Heart left ventricle (tissue), 13 donors: ENCODE measurements at regions not wholly inside any gene's neighbourhood (a gene's known extent, or its start where the extent isn't known, plus 50 kb on each side); places are given as distances from the start of the nearest gene placed in this dataset.

Experiments used
- POLR2A ChIP-seq, 2 donors: fragments of 450-650 bp; IDR thresholded peaks; one replicate each; pipeline ENCODE4 v1.6.1; 2017; ENCODE audit warnings: antibody characterized with exemption in 2 of 2, mild to moderate bottlenecking in 2 of 2, moderate library complexity in 2 of 2
- TF ChIP-seq, protein P1 (sequence below), 12 donors: fragments of 200-600 bp; sonication (generic) in 4 of 12; IDR thresholded peaks; one replicate each; pipeline versions ENCODE4 v1.5.0 to v1.8.0; 2018 to 2022; ENCODE audit warnings: antibody characterized with exemption in 12 of 12, mild to moderate bottlenecking in 5 of 12
- donor health status: ischemic (EF 13 %, LVEDD 7.1; RV severe dilation, severe dysfunction).
- donor health status: DM: no; HTN: yes; CAD: no.
- donor health status: DM: no; HTN: no; CAD: no.
- donor health status: ischemic (EF 25% LVEDD 6.9; RV normal size, moderate dysfunction).
- donor health status: ischemic (EF 25% LVEDD 5.7; RV mildly dilated, moderate dysfunction).
- donor health status: ischemic (EF 35%, LVEDD 5.7; RV mildly dilated, moderate dysfunction).
- donor health status: nonischemic (EF 11% LVEDD 7.7; RV severe dilation, severe dysfunction).
- donor health status: DM: yes; HTN: yes; CAD: no.
- donor health status: PGD.
- donor health status: ischemic (EF 29% LVEDD 5.4; RV normal size, mild dysfunction).
- donor health status: nonischemic (EF 23%, LVEDD 6.1; RV moderate dilation, normal function).

DNA sequence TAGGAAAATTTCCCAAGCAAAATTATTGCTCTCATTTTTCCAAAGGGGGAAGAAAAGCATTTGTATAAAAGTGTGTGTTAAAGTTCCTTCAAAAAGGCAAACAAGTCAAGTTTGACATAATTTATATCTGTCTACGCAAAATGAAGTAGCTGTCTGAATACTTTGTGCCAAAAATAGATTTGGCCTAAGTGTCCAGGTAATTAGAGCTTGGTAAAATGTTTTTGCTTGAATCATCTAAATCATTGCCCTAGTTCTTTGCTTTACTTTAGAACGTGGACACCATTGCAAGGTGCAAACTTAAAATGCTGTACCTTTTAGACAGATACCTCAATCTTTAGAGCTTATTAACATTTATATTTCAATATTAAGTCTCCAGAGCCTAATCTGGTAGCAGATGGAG lies 97.6 kb upstream of the MAPRE2 start:
- TF ChIP-seq, protein P1, sequence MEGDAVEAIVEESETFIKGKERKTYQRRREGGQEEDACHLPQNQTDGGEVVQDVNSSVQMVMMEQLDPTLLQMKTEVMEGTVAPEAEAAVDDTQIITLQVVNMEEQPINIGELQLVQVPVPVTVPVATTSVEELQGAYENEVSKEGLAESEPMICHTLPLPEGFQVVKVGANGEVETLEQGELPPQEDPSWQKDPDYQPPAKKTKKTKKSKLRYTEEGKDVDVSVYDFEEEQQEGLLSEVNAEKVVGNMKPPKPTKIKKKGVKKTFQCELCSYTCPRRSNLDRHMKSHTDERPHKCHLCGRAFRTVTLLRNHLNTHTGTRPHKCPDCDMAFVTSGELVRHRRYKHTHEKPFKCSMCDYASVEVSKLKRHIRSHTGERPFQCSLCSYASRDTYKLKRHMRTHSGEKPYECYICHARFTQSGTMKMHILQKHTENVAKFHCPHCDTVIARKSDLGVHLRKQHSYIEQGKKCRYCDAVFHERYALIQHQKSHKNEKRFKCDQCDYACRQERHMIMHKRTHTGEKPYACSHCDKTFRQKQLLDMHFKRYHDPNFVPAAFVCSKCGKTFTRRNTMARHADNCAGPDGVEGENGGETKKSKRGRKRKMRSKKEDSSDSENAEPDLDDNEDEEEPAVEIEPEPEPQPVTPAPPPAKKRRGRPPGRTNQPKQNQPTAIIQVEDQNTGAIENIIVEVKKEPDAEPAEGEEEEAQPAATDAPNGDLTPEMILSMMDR (IDR thresholded peaks at IDR 0.05), result no peak
- no peak for TF ChIP-seq POLR2A (IDR thresholded peaks at IDR 0.05)
